GM18951 (cell line): ENCODE measurements at regions not wholly inside any gene's neighbourhood (a gene's known extent, or its start where the extent isn't known, plus 50 kb on each side); places are given as distances from the start of the nearest gene placed in this dataset.

Experiments
- POLR2A ChIP-seq: IDR thresholded peaks from 4 replicates; pipeline ENCODE4 v1.6.1; 2011; ENCODE audit warnings: mild to moderate bottlenecking; ENCODE audit not compliant: insufficient read length, insufficient read depth; ENCODE audit errors: extremely low read depth
- in situ Hi-C: fragments of 300-500 bp; cut with MboI; formaldehyde crosslinking; loops from one replicate; pipeline ENCODE4 v1.12.0; 2022; ENCODE audit warnings: low sequenced_read_pairs, mixed read lengths, inconsistent platforms; ENCODE audit not compliant: unreplicated experiment

DNA sequence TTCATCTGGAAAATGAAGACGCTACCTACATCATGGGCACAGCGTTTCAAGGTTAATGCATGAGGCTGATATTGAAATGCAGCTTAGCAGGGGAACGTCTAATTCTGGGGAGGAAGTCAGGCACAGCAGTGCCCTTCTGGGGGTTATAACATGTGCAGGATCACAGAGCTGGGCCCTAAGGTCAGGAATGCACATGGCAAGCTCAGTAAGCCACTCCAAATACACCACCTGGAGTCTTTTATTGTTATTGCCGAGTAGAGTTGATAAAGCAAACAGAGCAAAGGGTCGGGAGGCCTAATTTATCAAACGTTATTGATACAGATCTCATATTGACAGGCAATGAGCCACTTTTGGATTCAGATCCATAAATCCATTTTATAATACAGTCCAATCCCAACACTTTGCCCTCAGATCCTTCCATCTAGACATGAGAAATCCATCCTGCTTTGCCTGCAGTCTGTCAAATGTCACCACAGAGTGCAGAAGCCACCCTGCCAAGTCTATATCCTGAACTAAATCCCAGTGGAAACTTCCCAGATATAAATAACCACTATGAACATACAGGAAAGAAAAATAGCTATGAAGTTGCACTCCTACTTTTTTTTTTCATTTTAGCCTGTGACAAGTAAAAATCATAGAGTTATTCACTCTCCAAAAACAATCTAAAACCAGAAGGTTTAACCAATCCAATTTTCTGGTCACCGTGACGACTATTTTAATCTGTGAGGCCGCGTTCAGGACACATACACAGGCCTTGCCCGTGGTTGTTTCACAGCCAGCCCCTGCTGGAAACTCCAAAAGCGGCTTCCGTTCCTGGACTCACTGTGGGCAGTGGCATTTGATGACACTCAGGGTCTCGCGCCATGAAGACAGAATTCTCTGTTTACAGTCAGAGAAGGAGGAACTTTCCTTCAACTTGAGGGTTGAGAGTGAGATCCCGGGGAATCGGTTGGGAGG, 335.4 kb downstream of the DHX15 start:
- TF ChIP-seq POLR2A, result no peak
- in situ Hi-C loops, result no loop called here

DNA sequence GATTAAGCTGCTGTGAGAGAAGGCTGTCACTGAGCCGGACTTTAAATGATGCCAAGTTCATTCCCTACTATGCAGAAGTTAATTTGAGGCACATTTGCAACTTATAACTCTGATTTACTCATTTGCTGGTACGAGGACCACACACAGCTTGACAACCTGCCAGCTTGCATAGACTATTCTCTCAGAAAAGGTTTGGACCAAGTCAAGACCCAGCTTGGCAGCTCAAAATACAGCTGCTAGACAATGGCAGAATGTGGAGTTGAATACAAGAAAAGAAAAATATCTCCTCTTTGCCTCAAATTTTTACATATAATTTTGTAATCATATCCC, 338.9 kb downstream of the DHX15 start:
- TF ChIP-seq POLR2A, result no peak
- in situ Hi-C loops, result no loop called here

DNA sequence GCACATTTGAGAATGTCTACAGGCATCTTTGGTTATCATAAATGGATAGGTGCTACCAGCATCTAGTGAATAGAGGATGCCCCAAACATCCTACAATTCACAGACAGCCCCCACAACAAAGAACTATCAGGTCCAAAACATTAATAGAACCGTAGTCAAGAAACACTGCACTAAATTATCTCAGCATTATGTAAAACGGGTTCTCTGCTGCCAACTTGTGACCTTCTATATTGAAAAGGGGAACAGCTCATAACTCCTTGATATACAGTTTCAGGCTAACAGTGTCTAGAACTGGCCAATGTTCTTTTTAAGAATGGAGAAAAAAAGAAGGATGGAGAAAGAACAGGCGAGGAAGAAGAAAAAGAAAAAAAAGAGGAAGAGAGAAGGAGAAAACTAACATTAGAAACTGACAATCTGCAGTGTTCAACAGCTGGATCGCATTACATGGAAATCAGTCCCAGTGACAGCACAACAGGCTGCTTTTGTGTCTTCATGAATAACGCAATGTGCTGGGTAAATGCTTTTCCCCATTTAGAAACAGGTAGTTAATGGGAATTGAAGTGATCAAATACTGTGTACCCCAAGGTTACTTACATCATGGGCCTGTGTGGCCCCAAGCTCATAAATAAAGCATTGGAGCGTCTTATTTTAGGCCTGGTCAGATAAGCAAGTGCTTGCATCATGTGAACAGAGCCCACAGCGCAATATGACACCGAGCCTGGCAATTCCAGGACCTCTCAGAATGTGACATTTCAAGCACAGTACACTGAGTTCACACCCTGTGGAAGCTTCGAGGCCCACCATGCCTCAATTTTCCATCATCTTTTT, 339.5 kb downstream of the DHX15 start:
- in situ Hi-C loops, result no loop called here
- TF ChIP-seq POLR2A, result no peak

DNA sequence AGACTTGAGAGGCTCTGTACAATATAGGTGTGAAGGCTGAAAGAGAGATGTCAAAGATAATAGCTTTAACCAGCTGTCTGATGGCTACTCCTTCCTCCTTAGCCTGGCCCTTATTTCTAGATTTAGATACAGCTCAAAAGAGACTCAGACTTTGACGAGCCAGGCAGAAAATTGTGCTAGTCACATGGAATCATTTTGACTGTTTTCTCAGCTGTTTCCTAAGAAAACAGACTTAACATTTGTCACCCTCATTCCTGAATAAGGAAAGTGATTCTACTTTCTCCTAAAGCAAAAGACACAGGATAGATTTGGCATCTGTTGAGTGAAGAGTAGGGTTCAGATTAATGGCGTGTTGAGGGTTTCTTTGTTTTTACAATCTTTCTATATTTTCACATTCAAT, 340.7 kb downstream of the DHX15 start:
- TF ChIP-seq POLR2A, result no peak
- in situ Hi-C loops, result no loop called here

DNA sequence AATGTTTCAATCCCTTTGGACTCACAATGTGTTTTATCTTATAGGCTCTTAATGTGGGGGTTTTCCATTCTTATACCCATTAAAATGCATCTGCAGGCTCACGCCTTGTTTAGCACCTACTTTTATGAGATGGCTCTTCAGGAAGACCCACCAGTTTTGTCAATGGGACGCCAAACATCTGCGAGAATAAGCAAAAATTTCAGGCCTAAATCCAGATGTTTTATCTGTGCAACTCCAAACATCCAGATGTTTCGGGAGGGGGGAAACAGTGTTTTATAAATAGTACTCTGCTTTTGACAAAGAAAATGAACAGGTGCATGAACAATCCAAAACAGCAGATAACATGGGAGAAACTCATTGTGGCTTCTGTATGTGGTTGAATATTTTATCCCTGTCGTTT, 342.8 kb downstream of the DHX15 start:
- no peak for TF ChIP-seq POLR2A
- in situ Hi-C loops, result no loop called here

DNA sequence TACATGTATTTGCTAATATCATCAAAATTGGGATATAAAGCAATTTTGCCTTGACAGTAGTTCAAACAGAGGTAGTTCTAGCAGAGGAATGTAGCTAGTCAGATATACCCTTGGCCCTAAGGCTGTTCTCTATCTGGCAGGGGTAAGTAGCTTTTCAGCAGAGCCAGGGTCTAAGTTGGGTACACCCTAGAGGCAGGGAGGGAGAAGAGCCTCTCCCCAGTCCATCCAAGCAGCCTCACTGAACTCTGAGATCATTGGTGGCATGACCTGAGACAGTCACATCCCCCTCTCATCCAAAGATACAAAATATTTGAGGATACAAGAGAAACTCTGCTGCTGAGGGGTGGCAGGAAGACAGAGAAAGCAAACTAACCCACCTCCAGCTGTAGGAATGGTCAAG, 343.7 kb downstream of the DHX15 start:
- in situ Hi-C loops, result no loop called here
- no peak for TF ChIP-seq POLR2A

DNA sequence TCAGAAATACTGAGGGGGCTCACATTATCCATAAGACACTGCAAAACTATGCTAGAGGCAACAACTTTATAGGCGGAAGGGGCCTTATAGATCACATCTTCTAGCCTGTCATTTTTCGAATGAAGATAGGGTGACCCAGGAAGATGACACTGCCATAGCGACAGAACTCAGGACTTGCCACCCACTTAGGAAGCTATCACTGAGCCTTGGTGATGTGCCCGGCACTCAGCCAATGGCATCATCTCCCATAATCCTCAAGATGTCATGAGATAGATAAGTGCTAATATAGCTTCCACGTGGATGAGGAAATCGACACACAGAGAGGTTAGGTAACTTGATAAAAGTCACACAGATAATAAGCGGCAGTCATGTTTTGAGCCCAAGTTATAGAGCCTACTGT, 346.6 kb downstream of the DHX15 start:
- no peak for TF ChIP-seq POLR2A
- in situ Hi-C loops, result no loop called here

DNA sequence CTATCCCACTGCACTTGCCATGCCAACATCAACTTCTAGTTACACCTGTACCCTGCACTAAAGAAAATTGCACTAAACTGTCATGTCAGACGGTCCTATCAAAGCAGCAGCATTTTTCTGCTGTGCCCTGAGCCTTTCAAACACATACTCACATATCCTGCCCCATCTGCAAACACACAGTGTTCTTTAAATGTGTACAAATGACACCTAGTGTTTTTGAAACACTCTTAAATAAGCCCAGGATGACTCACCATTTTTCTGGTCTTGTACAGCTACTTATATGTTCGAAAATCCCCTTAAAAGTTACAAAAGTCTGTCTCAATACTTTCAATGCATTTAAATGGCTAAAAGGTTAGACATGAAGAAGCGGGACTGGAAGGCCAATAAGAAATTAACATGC, 346.7 kb upstream of the PPARGC1A start:
- TF ChIP-seq POLR2A, result no peak
- in situ Hi-C loops, result no loop called here

DNA sequence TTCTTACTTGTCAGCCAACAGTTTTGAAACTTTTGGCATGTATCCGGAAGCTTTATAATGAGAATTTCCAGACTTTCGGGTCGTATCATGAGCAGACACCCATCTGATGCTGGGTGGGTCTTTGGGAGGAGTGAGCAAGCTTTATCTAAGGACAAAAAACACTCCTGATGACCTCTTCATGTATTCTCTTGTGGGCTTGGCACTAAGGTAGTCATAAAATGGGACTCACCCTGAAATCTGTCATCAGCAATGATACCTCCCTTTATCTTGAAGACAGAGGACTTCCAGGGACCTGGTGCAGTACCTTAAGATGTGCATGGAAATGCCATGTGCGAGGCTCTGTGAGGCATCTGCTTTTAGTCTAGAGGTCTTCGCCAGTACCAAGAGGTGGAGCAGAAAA, 346.3 kb upstream of the PPARGC1A start:
- TF ChIP-seq POLR2A, result no peak
- in situ Hi-C loops, result no loop called here

DNA sequence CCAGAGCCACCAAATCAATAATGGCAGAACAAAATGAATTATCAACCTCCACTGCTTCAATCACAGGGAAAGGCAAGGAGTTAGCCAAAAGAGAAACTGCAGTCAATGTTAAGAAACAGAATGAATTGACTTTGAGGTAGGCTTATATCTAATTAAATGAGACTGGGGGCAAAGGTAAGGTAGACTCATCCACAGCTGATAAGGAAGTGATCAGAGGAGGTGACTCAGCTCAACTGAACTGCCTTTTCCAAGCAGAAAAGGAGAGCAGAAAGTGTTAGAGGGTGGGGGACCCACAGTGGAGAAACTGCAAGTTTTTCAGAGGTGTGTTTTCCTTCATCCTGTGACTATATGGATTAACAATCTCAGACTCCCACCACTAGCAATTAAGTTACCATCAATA, 345.8 kb upstream of the PPARGC1A start:
- no peak for TF ChIP-seq POLR2A
- in situ Hi-C loops, result no loop called here

DNA sequence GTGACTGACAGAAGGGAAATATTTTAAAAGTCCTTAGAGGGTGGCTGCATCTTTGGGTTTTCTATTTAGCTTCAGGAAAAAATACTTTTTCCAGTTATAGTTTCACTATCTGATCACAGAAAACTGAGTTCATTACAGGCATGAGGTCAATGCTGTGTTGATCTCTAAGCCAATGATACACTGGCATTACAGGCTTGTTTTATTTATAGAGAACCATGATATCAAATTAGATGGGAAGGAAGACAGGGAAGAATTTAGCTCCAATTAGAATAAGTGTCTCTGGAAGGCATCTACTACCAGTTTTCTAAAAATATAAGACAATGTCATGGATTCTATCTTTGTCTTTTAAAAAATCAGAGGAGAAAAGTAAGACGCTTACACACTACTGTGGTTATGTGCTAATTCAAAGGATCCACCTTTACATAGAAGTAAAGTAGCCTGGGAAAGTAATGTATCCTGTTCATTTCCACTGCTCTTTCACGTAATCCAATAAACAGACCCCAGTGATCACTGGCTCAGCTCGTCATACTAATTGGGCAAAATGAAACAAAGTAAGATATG, 344.5 kb upstream of the PPARGC1A start:
- no peak for TF ChIP-seq POLR2A
- in situ Hi-C loops, result no loop called here

DNA sequence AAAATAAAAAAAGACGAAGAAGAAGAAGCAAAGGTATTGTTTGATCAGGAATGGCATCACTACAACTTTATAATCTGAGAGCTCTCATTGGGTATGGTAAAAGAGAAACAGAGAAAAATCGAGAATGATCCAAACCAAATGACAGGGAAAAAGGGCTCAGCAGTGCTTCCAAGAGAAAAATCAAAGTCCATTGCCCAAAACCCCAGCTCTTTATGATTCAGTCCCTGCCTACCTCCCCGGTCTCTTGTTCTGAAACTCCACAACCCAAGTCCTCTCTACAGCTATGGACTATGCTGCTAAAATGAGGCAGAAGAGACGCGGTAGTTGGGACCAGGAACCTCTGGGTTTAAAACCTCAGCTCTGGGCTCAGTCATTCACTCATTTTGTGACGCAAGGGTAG, 341.1 kb upstream of the PPARGC1A start:
- no peak for TF ChIP-seq POLR2A
- in situ Hi-C loops, result no loop called here

DNA sequence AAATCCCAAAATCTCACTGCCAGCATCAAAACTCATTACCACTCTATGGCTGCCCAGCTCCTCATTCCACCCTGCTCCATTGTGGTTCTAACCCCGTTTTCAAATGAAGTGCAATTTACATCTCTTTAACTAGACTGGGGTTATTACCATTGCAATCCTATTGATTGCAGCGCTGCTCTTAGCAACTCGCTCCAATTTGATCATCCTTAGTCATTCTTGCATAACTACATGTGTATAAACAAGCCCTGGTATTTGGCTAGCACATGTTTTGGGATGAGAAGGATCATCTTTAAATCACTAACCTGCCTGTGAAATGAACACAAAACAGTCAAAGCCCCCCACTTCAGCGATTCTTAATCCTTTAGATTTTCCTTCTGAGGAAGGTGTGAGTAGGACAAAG, 340.1 kb upstream of the PPARGC1A start:
- in situ Hi-C loops, result no loop called here
- TF ChIP-seq POLR2A, result no peak
